Vagina (tissue), 2 donors: ENCODE measurements at regions not wholly inside any gene's neighbourhood (a gene's known extent, or its start where the extent isn't known, plus 50 kb on each side); places are given as distances from the start of the nearest gene placed in this dataset.
"Not testable (repeated sequence)": the region's sequence is repeated elsewhere in the genome, so short reads cannot be mapped to it uniquely, and the experiment has no call there.

Experiments
- POLR2A ChIP-seq, 2 donors: fragments of 450-650 bp; IDR thresholded peaks; one replicate each; pipeline ENCODE4 v1.6.1; 2017; ENCODE audit warnings: antibody characterized with exemption in 2 of 2, mild to moderate bottlenecking in 2 of 2, moderate library complexity in 2 of 2
- TF ChIP-seq, protein P1 (sequence below), 3 experiments: fragments of 450-650 bp in 2 of 3; fragments of 200-600 bp in 1 of 3; sonication (generic) in 1 of 3; IDR thresholded peaks; one replicate each; pipeline ENCODE4 v1.5.1; 2017 to 2019; ENCODE audit warnings: antibody characterized with exemption in 3 of 3, mild to moderate bottlenecking in 2 of 3, moderate library complexity in 2 of 3

DNA sequence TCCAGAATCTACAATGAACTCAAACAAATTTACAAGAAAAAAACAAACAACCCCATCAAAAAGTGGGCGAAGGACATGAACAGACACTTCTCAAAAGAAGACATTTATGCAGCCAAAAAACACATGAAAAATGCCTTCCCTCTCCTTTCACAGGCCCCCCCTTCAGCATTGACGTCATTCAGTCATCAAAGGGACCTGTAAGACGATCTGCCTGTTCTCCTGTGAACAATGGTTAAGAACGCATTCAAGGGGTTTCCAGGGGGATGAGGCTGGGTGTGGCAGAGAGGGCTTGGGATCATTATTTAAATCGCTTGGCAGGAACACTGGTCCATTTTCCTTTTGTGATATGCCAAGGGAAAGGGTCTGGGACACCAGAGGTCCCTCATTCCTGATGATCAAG, 110.7 kb upstream of the PELI2 start:
- not testable (repeated sequence) for TF ChIP-seq POLR2A (IDR thresholded peaks at IDR 0.05)
- TF ChIP-seq, protein P1, sequence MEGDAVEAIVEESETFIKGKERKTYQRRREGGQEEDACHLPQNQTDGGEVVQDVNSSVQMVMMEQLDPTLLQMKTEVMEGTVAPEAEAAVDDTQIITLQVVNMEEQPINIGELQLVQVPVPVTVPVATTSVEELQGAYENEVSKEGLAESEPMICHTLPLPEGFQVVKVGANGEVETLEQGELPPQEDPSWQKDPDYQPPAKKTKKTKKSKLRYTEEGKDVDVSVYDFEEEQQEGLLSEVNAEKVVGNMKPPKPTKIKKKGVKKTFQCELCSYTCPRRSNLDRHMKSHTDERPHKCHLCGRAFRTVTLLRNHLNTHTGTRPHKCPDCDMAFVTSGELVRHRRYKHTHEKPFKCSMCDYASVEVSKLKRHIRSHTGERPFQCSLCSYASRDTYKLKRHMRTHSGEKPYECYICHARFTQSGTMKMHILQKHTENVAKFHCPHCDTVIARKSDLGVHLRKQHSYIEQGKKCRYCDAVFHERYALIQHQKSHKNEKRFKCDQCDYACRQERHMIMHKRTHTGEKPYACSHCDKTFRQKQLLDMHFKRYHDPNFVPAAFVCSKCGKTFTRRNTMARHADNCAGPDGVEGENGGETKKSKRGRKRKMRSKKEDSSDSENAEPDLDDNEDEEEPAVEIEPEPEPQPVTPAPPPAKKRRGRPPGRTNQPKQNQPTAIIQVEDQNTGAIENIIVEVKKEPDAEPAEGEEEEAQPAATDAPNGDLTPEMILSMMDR (IDR thresholded peaks at IDR 0.05) = not testable (repeated sequence)
